Mammary epithelial cell (primary cell): ENCODE measurements at regions not wholly inside any gene's neighbourhood (a gene's known extent, or its start where the extent isn't known, plus 50 kb on each side); places are given as distances from the start of the nearest gene placed in this dataset.

ENCODE experiments used
- CTCF ChIP-seq, 2 donors: IDR thresholded peaks in 1 of 2; conservative IDR thresholded peaks in 1 of 2; 2 replicates each; pipeline ENCODE4 v1.5.1; 2011 to 2012; ENCODE audit warnings: inconsistent platforms in 2 of 2, low read length in 2 of 2, mild to moderate bottlenecking in 2 of 2, control low read depth in 1 of 2, low read depth in 1 of 2; ENCODE audit not compliant: insufficient read depth in 1 of 2; ENCODE audit errors: extremely low read depth in 1 of 2
- EZH2 ChIP-seq: IDR thresholded peaks from 2 replicates; pipeline ENCODE4 v1.6.1; 2012; ENCODE audit warnings: low read length, inconsistent platforms, borderline replicate concordance

- TF ChIP-seq EZH2 = no peak
- TF ChIP-seq CTCF (conservative IDR thresholded peaks at IDR 0.05 in 1 of 2, IDR thresholded peaks at IDR 0.05 in 1 of 2; ENCODE audit: extremely low read depth in 1 of 2, insufficient read depth in 1 of 2, low read depth in 1 of 2, low read length in 2 of 2) = no peak
Observed at GRCh38 chr3:30344288-30344687, 262.1 kb upstream of the TGFBR2 start.
